Iris pigment epithelial cell (primary cell): ENCODE measurements at regions not wholly inside any gene's neighbourhood (a gene's known extent, or its start where the extent isn't known, plus 50 kb on each side); places are given as distances from the start of the nearest gene placed in this dataset.
"Not testable (repeated sequence)": the region's sequence is repeated elsewhere in the genome, so short reads cannot be mapped to it uniquely, and the experiment has no call there.

Experiments used
- DNase-seq: peaks from one replicate; pipeline ENCODE4 v3.0.0-alpha.2; 2011; ENCODE audit warnings: low read depth

DNA sequence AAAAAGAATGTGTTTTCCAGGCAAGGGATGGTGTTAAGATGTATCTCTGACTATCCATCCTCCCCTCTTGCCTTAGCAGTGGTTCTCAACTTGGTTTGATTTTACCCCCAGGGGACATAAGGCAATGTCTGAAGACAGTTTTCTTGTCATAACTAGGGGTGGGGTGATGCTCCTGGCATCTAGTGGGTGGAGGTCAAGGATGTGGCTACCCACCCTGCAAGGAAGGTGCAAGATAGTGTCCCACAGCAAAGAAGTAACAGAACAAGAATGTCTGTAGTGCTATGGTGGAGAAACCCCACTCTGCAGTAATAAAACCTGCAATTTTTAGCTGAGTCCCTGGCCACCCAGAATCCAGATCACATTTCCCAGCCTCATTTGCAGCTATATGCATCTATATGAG is 81.2 kb upstream of the TBL1X start:
- DNase-seq: no peak

DNA sequence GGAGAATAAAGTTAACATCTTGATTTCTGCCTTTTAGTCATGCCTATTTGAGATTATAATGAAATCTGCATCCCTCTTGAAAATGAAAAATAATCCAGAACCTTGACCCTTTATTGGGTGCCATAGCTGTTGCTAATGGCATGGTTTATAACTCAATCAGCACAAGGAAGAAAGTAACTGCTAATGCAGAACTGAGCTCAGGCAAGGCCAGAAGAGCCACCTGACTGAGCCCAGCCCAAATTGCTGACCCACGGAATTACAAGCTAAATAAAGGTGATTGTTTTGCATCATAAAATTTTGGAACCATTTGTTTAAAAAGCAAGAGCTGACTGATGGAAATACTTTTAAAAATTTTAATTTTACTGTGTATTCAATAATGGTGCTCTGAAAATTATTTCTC is 76.4 kb upstream of the TBL1X start:
- no peak for DNase-seq

DNA sequence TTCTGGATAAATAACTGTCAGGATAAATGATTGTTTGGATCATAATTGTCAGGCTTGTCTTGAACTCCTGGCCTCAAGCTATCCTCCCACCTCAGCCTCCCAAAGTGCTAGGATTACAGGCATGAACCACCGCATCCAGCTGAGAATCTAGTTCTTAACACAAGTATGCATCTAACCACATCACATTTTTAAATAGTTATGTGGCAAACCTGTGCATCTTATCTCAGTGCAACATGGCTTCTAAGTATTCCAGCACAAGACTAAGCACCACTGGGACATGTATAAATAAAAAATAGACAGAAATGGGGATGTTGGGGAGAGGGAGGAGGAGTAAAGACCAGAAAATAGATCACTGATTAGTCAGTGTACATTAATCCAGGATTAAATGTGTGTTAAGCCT is 74.7 kb upstream of the TBL1X start:
- peak; percentile 29 for DNase-seq

DNA sequence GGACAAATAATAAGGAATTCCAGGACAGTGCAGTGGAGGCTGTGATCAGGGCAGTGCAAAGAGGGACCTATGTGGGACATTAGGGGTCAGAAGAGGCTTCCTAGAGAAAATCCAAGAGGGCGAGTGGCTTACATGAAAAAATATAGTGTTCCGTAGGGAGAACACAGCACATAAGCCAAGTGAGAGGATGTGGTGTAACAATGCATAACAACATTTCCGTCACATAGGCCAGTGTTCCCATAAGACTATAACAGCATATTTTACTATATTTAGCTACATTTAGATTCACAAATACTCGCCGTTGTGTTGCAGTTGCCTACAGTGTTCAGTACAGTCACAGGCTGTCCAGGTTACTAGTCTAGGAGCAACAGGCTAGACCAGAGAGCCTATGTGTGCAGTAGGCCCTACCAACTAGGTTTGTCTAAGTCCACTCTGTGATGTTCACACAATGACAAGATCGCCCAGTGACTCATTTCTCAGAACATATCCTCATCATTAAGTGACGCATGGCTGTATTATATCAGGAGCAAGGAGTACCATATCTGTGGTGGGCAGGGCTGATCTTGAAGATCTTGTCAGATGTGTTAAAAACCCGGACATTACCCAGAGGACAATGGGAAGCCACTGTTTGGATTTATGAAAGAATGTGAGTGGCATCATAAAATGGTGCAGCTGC is 74.0 kb upstream of the TBL1X start:
- no peak for DNase-seq

DNA sequence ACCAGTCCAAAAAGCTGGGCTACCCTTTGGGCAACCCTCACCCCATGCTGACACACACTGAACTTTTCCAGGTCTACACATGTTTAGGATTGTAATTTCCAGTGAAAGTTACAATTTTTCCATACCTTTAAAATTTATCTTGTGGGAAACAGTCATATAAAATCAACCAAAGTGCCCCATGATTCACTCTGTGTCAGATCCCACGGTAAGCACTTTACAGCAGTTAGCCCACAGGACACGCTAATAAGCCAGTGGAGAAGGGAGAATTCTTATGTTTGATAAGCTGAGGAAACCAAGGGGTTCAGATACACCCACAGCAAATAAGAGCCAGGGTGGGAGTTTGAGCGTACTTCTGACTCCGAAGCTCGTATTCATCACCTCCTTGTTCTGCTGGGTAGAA is 72.4 kb upstream of the TBL1X start:
- DNase-seq: no peak

DNA sequence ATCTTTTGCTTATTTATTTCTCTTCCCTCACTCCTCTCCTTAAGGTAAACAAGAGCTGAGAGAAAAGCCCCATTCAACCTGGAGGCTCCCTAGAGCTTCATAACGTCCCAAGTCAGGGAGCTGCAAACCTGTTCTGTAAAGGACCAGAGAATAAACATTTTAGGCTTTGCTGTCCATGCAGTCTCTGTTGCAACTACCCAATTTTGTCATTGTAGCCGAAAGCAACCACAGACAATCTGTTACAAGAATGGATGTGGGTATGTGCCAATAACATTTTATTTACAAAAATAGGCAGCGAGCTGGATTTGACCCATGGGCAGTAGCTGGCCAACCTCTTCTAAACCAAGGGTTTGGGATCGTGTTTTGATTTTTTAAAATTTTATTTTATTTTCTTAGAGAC is 71.3 kb upstream of the TBL1X start:
- DNase-seq: no peak

DNA sequence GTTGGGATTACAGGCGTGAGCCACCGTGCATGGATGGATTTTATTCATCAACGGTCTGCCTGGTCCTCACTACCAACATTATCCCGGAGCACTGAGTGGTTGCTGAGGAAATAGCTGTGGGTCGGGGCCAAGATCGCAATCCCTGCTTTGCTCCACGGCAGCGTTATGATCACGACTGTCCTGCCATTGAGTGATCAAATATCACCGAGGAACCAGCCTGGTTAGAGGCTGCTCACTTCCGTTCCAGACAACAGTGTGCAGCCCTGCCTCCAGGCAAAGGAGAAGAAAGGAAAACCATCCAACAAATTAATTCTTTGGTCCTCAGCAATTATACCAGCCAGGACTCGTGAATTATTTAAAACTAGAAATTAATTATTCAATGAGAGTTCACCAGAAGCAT is 70.6 kb upstream of the TBL1X start:
- DNase-seq: no peak

DNA sequence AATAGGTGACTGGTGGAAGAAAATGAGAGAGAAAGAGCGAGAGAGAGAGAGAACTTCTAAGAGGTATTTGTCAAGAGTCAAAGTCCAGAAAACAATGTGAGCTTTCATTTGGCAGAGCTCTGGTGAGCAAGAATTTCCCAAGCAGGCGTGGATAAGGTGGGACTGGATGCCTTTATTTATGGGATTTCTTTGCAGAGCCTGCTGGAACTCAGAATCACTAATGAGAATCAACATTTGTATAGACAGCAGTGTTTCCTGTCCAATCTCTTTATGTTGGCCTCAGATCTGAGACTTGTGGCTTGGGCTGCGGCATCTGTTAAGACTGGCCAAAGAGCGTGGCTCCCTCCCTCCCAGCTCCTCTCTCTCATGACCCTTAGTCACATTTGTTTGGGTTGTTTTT is 67.9 kb upstream of the TBL1X start:
- DNase-seq: peak; percentile 25

DNA sequence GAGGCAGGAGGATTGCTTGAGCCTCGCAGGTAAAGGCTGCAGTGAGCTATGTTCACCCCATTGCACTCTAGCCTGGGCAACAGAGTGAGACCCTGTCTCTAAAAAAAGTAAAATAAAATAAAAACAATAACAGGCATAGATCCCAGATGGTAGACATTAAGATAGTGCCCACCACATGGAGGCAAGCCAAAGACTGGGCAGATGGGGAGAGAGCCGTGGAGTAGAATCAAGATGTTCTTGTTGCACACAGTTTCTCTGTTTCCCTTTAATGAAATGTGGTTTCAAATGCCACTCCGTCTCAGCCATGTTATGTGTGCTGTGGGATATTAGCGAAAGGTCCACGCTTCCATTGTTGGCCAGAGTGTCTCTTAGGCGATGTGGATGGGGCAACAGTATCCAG is 63.8 kb upstream of the TBL1X start:
- DNase-seq: no peak

DNA sequence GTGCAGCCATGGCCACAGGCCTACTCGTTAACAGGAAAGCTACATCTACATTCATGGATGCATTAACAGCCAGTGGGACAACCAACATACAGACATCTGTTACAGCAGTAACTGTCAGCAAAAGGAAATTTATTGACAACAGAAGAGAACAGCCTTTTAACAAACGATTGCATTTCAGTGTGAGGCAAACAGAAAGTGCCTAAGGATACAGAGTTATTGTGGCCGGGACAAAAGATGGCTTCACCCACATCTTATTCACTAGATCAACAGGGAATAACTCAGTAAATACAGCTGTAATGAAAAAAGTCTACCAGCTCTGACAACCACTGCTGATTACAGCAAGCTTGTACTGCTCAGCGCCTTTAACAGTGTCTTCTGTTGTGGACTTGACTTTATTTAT is 61.5 kb upstream of the TBL1X start:
- DNase-seq: no peak

DNA sequence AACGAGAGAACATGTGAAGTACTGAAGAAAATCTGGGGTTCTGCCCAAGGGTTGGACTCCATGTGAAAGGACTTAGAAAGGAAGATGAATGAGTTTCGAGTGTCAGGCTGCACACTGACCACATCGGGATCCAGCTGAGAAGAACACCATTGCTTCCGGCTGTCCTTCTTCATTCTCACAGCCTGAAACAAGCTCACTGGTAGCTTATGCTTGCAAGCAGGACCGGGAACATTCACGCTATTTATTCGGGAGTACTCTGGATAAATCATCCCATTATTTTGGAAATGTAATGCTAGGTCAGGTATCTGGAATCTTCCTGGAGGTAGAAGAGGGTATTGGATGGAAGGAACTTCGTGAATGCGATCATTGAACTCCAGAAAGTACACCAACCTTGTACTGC is 59.2 kb upstream of the TBL1X start:
- DNase-seq: not testable (repeated sequence)

DNA sequence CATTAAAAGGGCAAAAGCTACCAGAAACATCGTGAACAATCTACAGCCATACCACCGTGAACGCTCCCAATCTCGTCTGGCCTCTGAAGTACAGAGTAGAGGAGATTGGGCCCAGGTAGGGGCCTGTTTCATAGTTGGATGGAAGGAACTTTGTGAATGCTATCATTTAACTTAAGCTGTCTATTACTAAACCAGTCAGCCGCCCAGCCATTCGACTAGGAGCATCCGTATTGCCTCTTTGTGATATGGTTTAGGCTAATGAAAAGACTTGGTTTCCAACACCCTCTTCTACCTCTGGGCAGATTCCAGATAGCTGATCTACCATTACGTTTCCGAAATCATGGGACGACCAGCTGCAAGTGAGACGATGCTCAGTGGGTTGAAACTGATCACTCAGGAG is 54.0 kb upstream of the TBL1X start:
- not testable (repeated sequence) for DNase-seq

DNA sequence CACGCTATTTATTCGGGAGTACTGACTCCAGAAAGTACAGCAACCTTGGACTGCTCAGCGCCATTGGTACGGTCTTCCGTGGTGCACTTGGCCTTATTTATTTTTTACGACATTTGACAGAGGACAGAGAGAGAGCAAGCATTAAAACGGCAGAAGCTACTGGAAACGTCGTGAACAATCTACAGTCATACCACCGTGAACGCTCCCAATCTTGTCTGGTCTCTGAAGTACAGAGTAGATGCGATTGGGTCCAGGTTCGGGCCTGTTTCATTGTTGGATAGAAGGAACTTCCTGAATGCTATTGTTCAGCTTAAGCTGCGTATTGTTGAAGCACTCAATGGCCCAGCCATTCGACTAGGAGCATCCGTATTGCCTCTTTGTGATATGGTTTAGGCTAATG is 53.2 kb upstream of the TBL1X start:
- not testable (repeated sequence) for DNase-seq

DNA sequence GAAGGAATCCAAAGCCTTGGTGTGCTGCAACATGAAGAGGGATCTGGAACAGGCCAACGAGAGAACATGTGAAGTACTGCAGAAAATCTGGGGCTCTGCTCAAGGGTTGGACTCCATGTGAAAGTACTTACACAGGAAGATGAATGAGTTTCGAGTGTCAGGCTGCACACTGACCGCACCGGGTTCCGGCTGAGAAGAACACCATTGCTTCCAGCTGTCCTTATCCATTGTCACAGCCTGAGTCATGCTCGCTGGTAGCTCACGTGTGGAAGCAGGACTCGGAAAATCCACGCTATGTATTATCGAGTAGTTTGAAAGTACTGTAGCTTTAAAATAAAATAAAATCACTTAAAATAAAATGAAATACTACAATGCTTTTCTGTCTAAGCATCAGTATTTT is 50.4 kb upstream of the TBL1X start:
- DNase-seq: no peak
